ENCODE measurements at regions not wholly inside any gene's neighbourhood (a gene's known extent, or its start where the extent isn't known, plus 50 kb on each side); places are given as distances from the start of the nearest gene placed in this dataset.
"Not testable (repeated sequence)": the region's sequence is repeated elsewhere in the genome, so short reads cannot be mapped to it uniquely, and the experiment has no call there.

- DNase-seq (ENCODE audit: low spot score) = no peak
- in situ Hi-C loops (cut with MboI; ENCODE audit: low pct_unique_long_range_greater_than_20kb, low sequenced_read_pairs, unreplicated experiment) = no loop called here
- no peak for TF ChIP-seq CTCF (IDR thresholded peaks at IDR 0.05; ENCODE audit: extremely low read depth, insufficient read depth, missing control alignments)
These were observed 82.9 kb upstream of the GPRC5B start for GRCh38 chr16:19967561-19967960.

GRCh38 chr16:19963301-19963700, 78.7 kb upstream of the GPRC5B start:
- in situ Hi-C loops (cut with MboI; ENCODE audit: low pct_unique_long_range_greater_than_20kb, low sequenced_read_pairs, unreplicated experiment) = no loop called here
- TF ChIP-seq CTCF (IDR thresholded peaks at IDR 0.05; ENCODE audit: extremely low read depth, insufficient read depth, missing control alignments) = no peak
- no peak for DNase-seq (ENCODE audit: low spot score)

- in situ Hi-C loops (cut with MboI; ENCODE audit: low pct_unique_long_range_greater_than_20kb, low sequenced_read_pairs, unreplicated experiment) = no loop called here
These were observed 75.5 kb upstream of the GPRC5B start for GRCh38 chr16:19960183-19960582.

GRCh38 chr16:19959736-19960135, 75.1 kb upstream of the GPRC5B start:
- in situ Hi-C loops (cut with MboI; ENCODE audit: low pct_unique_long_range_greater_than_20kb, low sequenced_read_pairs, unreplicated experiment) = no loop called here
- no peak for DNase-seq (ENCODE audit: low spot score)
- TF ChIP-seq CTCF (IDR thresholded peaks at IDR 0.05; ENCODE audit: extremely low read depth, insufficient read depth, missing control alignments) = no peak

More at GRCh38 chr16:19960183-19960582, 75.5 kb upstream of the GPRC5B start:
- DNase-seq (ENCODE audit: low spot score) = no peak
- TF ChIP-seq CTCF (IDR thresholded peaks at IDR 0.05; ENCODE audit: extremely low read depth, insufficient read depth, missing control alignments) = no peak

- DNase-seq (ENCODE audit: low spot score); in situ Hi-C loops (cut with MboI; ENCODE audit: low pct_unique_long_range_greater_than_20kb, low sequenced_read_pairs, unreplicated experiment): not testable (repeated sequence)
These were observed 71.2 kb upstream of the GPRC5B start for GRCh38 chr16:19955896-19956295.

- in situ Hi-C loops (cut with MboI; ENCODE audit: low pct_unique_long_range_greater_than_20kb, low sequenced_read_pairs, unreplicated experiment); DNase-seq (ENCODE audit: low spot score): not testable (repeated sequence)
These were observed 70.4 kb upstream of the GPRC5B start for GRCh38 chr16:19955084-19955483.

GRCh38 chr16:19948186-19949104, 63.8 kb upstream of the GPRC5B start:
- in situ Hi-C loops (cut with MboI; ENCODE audit: low pct_unique_long_range_greater_than_20kb, low sequenced_read_pairs, unreplicated experiment) = no loop called here
- no peak for DNase-seq (ENCODE audit: low spot score)
- TF ChIP-seq CTCF (IDR thresholded peaks at IDR 0.05; ENCODE audit: extremely low read depth, insufficient read depth, missing control alignments) = no peak
